T-helper 9 cell (primary cell): ENCODE measurements at regions not wholly inside any gene's neighbourhood (a gene's known extent, or its start where the extent isn't known, plus 50 kb on each side); places are given as distances from the start of the nearest gene placed in this dataset.

Experiments used
- DNase-seq: peaks from one replicate; pipeline ENCODE4 v3.0.0-alpha.2; 2020

- no peak for DNase-seq
These were observed 665.6 kb upstream of the ARGLU1 start for GRCh38 chr13:107233541-107233940.

GRCh38 chr13:107231944-107232343 lies 664.0 kb upstream of the ARGLU1 start:
- no peak for DNase-seq

- DNase-seq = no peak
These were observed 655.9 kb upstream of the ARGLU1 start for GRCh38 chr13:107223867-107224266.

- DNase-seq = no peak
These were observed 654.7 kb upstream of the ARGLU1 start for GRCh38 chr13:107222597-107222996.

- no peak for DNase-seq
These were observed 652.3 kb upstream of the ARGLU1 start for GRCh38 chr13:107220245-107220644.

- no peak for DNase-seq
These were observed 649.3 kb upstream of the ARGLU1 start for GRCh38 chr13:107217251-107217650.

- no peak for DNase-seq
These were observed 648.3 kb upstream of the ARGLU1 start for GRCh38 chr13:107216046-107216755.

- DNase-seq = peak; percentile 14
These were observed 643.1 kb upstream of the ARGLU1 start for GRCh38 chr13:107211073-107211472.

- DNase-seq = no peak
These were observed 642.7 kb upstream of the ARGLU1 start for GRCh38 chr13:107210723-107211030.

- no peak for DNase-seq
These were observed 642.1 kb upstream of the ARGLU1 start for GRCh38 chr13:107209824-107210722.

- DNase-seq = no peak
These were observed 641.0 kb upstream of the ARGLU1 start for GRCh38 chr13:107208889-107209288.

GRCh38 chr13:107205318-107206104 lies 637.6 kb upstream of the ARGLU1 start:
- peak; percentile 51 for DNase-seq

GRCh38 chr13:107203146-107203847 lies 635.4 kb upstream of the ARGLU1 start:
- DNase-seq = no peak

GRCh38 chr13:107202371-107203023 lies 634.6 kb upstream of the ARGLU1 start:
- DNase-seq = no peak

- DNase-seq = no peak
These were observed 632.6 kb upstream of the ARGLU1 start for GRCh38 chr13:107200491-107200890.

- DNase-seq = no peak
These were observed 624.4 kb upstream of the ARGLU1 start for GRCh38 chr13:107192289-107192688.

- no peak for DNase-seq
These were observed 622.1 kb upstream of the ARGLU1 start for GRCh38 chr13:107190065-107190464.

GRCh38 chr13:107185889-107186288 lies 618.0 kb upstream of the ARGLU1 start:
- DNase-seq = no peak

- no peak for DNase-seq
These were observed 602.5 kb upstream of the ARGLU1 start for GRCh38 chr13:107170270-107170931.

- DNase-seq = no peak
These were observed 589.3 kb upstream of the ARGLU1 start for GRCh38 chr13:107157271-107157670.

- no peak for DNase-seq
These were observed 576.5 kb upstream of the ARGLU1 start for GRCh38 chr13:107144432-107144831.

- DNase-seq = no peak
These were observed 573.8 kb upstream of the ARGLU1 start for GRCh38 chr13:107141767-107142166.
